Esophagus squamous epithelium (tissue), 4 donors: ENCODE measurements at regions not wholly inside any gene's neighbourhood (a gene's known extent, or its start where the extent isn't known, plus 50 kb on each side); places are given as distances from the start of the nearest gene placed in this dataset.

Source experiments
- POLR2A ChIP-seq, 4 donors: fragments of 450-650 bp; IDR thresholded peaks; one replicate each; pipeline ENCODE4 v1.6.1; 2017; ENCODE audit warnings: antibody characterized with exemption in 4 of 4, mild to moderate bottlenecking in 4 of 4, moderate library complexity in 3 of 4
- TF ChIP-seq, protein P1 (sequence below), 6 experiments: fragments of 450-650 bp in 4 of 6; fragments of 200-600 bp in 2 of 6; sonication (generic) in 2 of 6; IDR thresholded peaks; one replicate each; pipeline ENCODE4 v1.5.1; 2016 to 2019; ENCODE audit warnings: antibody characterized with exemption in 6 of 6, mild to moderate bottlenecking in 4 of 6, moderate library complexity in 4 of 6

DNA sequence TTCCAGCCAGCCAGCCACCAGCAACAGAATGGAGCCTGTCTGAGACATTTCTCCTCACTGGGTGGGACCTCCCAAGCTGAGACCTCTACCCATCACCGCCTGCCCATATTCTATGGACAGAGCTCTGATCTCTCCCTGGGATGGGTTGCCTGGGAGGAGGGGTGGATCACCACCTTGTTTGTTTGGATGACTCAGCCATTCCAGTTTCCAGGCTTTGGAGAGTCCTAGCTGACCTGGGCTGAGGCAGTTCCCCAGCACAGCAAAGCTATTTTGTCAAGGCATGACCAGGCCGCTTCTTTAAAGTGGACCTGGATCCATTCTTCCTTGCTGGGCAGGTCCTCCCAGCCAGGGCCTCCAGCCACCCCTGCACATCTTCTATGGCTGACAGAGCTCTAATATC, 982.3 kb downstream of the DNAJB9 start:
- TF ChIP-seq, protein P1, sequence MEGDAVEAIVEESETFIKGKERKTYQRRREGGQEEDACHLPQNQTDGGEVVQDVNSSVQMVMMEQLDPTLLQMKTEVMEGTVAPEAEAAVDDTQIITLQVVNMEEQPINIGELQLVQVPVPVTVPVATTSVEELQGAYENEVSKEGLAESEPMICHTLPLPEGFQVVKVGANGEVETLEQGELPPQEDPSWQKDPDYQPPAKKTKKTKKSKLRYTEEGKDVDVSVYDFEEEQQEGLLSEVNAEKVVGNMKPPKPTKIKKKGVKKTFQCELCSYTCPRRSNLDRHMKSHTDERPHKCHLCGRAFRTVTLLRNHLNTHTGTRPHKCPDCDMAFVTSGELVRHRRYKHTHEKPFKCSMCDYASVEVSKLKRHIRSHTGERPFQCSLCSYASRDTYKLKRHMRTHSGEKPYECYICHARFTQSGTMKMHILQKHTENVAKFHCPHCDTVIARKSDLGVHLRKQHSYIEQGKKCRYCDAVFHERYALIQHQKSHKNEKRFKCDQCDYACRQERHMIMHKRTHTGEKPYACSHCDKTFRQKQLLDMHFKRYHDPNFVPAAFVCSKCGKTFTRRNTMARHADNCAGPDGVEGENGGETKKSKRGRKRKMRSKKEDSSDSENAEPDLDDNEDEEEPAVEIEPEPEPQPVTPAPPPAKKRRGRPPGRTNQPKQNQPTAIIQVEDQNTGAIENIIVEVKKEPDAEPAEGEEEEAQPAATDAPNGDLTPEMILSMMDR (IDR thresholded peaks at IDR 0.05): no peak
- TF ChIP-seq POLR2A (IDR thresholded peaks at IDR 0.05): no peak
